HepG2 (cell line): ENCODE measurements at regions not wholly inside any gene's neighbourhood (a gene's known extent, or its start where the extent isn't known, plus 50 kb on each side); places are given as distances from the start of the nearest gene placed in this dataset.

Experiments
- ATAC-seq: fragments of 200-7000 bp; cut with Tn5 transposase; 3 replicates; pipeline ENCODE4 v1.9.1; 2020; ENCODE audit warnings: mild to moderate bottlenecking, moderate library complexity
- BruUV-seq: library from RNA; stranded (reverse); fragments of 400-500 nt; replicated peaks from 2 replicates; lab custom pipeline; 2021; lab: Mats Ljungman, UMichigan
- CTCF ChIA-PET: fragments of 300-600 bp; formaldehyde crosslinking; extraction: SDS; loops from one replicate; lab custom pipeline; 2021; ENCODE audit warnings: low total read pairs, inconsistent platforms, low intra/inter-chr PET ratio; lab: Yijun Ruan, JAX
- POLR2A ChIA-PET: fragments of 350-600 bp; sonication (Branson Sonifier 250); formaldehyde crosslinking; loops from one replicate; lab custom pipeline; 2020; ENCODE audit warnings: antibody characterized with exemption, inconsistent platforms; lab: Yijun Ruan, JAX
- DNase-seq: peaks from one replicate; pipeline ENCODE4 v3.0.0-alpha.2; 2015; ENCODE audit warnings: low spot score
- FAIRE-seq: peaks from 3 replicates; lab custom pipeline; 2011; peaks lifted over from hg19 to GRCh38; lab: Jason Lieb, UNC
- H2AFZ ChIP-seq: one replicate; pipeline ENCODE4 v1.6.1; 2011; ENCODE audit warnings: low read length, inconsistent platforms
- H3K27ac ChIP-seq: fragments of 300-600 bp; 3 replicates; pipeline ENCODE4 v1.8.0; 2011; ENCODE audit warnings: mixed run types, mild to moderate bottlenecking, mixed read lengths, low read length, inconsistent platforms; ENCODE audit not compliant: insufficient read depth; ENCODE audit errors: extremely low read length
- H3K27me3 ChIP-seq, 2 experiments: fragments of 200-600 bp in 1 of 2; 2 replicates in 1 of 2; 3 replicates in 1 of 2; pipeline versions ENCODE4 v1.6.0 to v1.8.0; 2011; ENCODE audit warnings: low read length in 2 of 2, mild to moderate bottlenecking in 2 of 2, moderate library complexity in 2 of 2, inconsistent platforms in 1 of 2; ENCODE audit not compliant: insufficient read depth in 2 of 2, control insufficient read depth in 1 of 2
- H3K36me3 ChIP-seq, 2 experiments: fragments of 200-600 bp in 1 of 2; replicated peaks in 1 of 2; 2 replicates in 1 of 2; 3 replicates in 1 of 2; pipeline versions ENCODE4 v1.5.1 to v1.8.0; 2011; ENCODE audit warnings: low read length in 2 of 2, inconsistent platforms in 1 of 2; ENCODE audit not compliant: insufficient read depth in 2 of 2, control insufficient read depth in 1 of 2
- H3K4me1 ChIP-seq: 2 replicates; pipeline ENCODE4 v1.5.1; 2012; ENCODE audit warnings: low read length, inconsistent platforms; ENCODE audit not compliant: insufficient read depth
- H3K4me2 ChIP-seq: 2 replicates; pipeline ENCODE4 v1.6.0; 2011; ENCODE audit warnings: low read depth, low read length, inconsistent platforms
- H3K4me3 ChIP-seq, 3 experiments: fragments of 200-600 bp in 1 of 3; sonication (generic), shearing (Covaris generic) in 1 of 3; replicated peaks in 1 of 3; 2 replicates each; pipeline ENCODE4 v1.5.1; 2011 to 2016; ENCODE audit warnings: low read length in 3 of 3, inconsistent platforms in 2 of 3, low read depth in 2 of 3, mild to moderate bottlenecking in 2 of 3, control low read depth in 1 of 3, mixed read lengths in 1 of 3; ENCODE audit not compliant: insufficient read depth in 1 of 3
- H3K79me2 ChIP-seq: one replicate; pipeline ENCODE4 v1.6.1; 2011; ENCODE audit warnings: low read length, inconsistent platforms; ENCODE audit not compliant: insufficient read depth
- H3K9ac ChIP-seq: 2 replicates; pipeline ENCODE4 v1.6.0; 2011; ENCODE audit warnings: mild to moderate bottlenecking, low read depth, low read length, inconsistent platforms; ENCODE audit not compliant: insufficient read depth
- H3K9me3 ChIP-seq: 2 replicates; pipeline ENCODE4 v1.5.1; 2012; ENCODE audit warnings: mild to moderate bottlenecking, low read length
- H4K20me1 ChIP-seq: 2 replicates; pipeline ENCODE4 v1.6.0; 2011; ENCODE audit warnings: inconsistent platforms, mild to moderate bottlenecking, low read length, moderate library complexity; ENCODE audit not compliant: insufficient read depth
- ARNT ChIP-seq: fragments of 450-650 bp; IDR thresholded peaks from 2 replicates; pipeline ENCODE4 v1.6.1; 2017
- CENPT ChIP-seq: sonication (generic); formaldehyde crosslinking; IDR thresholded peaks from 2 replicates; pipeline ENCODE4 v1.8.0; 2022; ENCODE audit warnings: low read depth, mild to moderate bottlenecking, moderate library complexity, missing genetic modification reagents
- CERS6 ChIP-seq: sonication (generic); formaldehyde crosslinking; IDR thresholded peaks from 2 replicates; pipeline ENCODE4 v1.5.0; 2020; ENCODE audit warnings: missing genetic modification reagents
- EHMT2 ChIP-seq: fragments of 200-600 bp; sonication (generic); IDR thresholded peaks from 2 replicates; pipeline ENCODE4 v1.7.0; 2017; ENCODE audit warnings: antibody characterized with exemption, low read depth, low read length, borderline replicate concordance
- ELF3 ChIP-seq: IDR thresholded peaks from 2 replicates; pipeline ENCODE4 v1.6.1; 2016; ENCODE audit warnings: missing genetic modification reagents, missing compliant biosample characterization
- ETV6 ChIP-seq: sonication (generic); formaldehyde crosslinking; conservative IDR thresholded peaks from 2 replicates; pipeline ENCODE4 v1.4.0; 2020; ENCODE audit warnings: missing genetic modification reagents
- MEF2D ChIP-seq: sonication (generic); formaldehyde crosslinking; IDR thresholded peaks from 2 replicates; pipeline ENCODE4 v1.5.1; 2020; ENCODE audit warnings: mild to moderate bottlenecking, missing genetic modification reagents
- NFRKB ChIP-seq: fragments of 450-650 bp; IDR thresholded peaks from 2 replicates; pipeline ENCODE4 v1.6.1; 2017
- NFYB ChIP-seq: sonication (generic); formaldehyde crosslinking; IDR thresholded peaks from 2 replicates; pipeline ENCODE4 v1.4.0; 2020; ENCODE audit warnings: missing genetic modification reagents
- SCMH1 ChIP-seq: sonication (generic); formaldehyde crosslinking; IDR thresholded peaks from 2 replicates; pipeline ENCODE4 v1.9.0; 2021; ENCODE audit warnings: missing genetic modification reagents, mild to moderate bottlenecking, borderline replicate concordance
- SRSF9 ChIP-seq: fragments of 200-400 bp; formaldehyde crosslinking; IDR thresholded peaks from 2 replicates; pipeline ENCODE4 v1.6.1; 2018; ENCODE audit warnings: borderline replicate concordance, mild to moderate bottlenecking, low read depth, low read length; ENCODE audit not compliant: insufficient read depth, poor library complexity, severe bottlenecking
- TERF1 ChIP-seq: sonication (generic); formaldehyde crosslinking; IDR thresholded peaks from 2 replicates; pipeline ENCODE4 v1.8.0; 2022; ENCODE audit warnings: mild to moderate bottlenecking, missing genetic modification reagents, moderate library complexity
- TP53 ChIP-seq: sonication (generic); formaldehyde crosslinking; conservative IDR thresholded peaks from 2 replicates; pipeline ENCODE4 v1.4.0; 2020; ENCODE audit warnings: missing genetic modification reagents
- ZBTB10 ChIP-seq: sonication (generic); formaldehyde crosslinking; IDR thresholded peaks from 2 replicates; pipeline ENCODE4 v1.4.0; 2020; ENCODE audit warnings: missing genetic modification reagents, borderline replicate concordance
- ZBTB8A ChIP-seq: sonication (generic); formaldehyde crosslinking; IDR thresholded peaks from 2 replicates; pipeline ENCODE4 v1.4.0; 2020; ENCODE audit warnings: mild to moderate bottlenecking, low read depth, missing genetic modification reagents, borderline replicate concordance
- ZFP82 ChIP-seq: sonication (generic); formaldehyde crosslinking; IDR thresholded peaks from 2 replicates; pipeline ENCODE4 v1.5.1; 2020; ENCODE audit warnings: mild to moderate bottlenecking, missing genetic modification reagents, borderline replicate concordance
- ZNF441 ChIP-seq: sonication (generic); formaldehyde crosslinking; IDR thresholded peaks from 2 replicates; pipeline ENCODE4 v1.7.0; 2021; ENCODE audit warnings: missing genetic modification reagents, borderline replicate concordance
- ZNF619 ChIP-seq: sonication (generic); formaldehyde crosslinking; IDR thresholded peaks from 2 replicates; pipeline ENCODE4 v1.4.0; 2020; ENCODE audit warnings: mild to moderate bottlenecking, missing genetic modification reagents
- ZNF768 ChIP-seq: sonication (generic); formaldehyde crosslinking; IDR thresholded peaks from 2 replicates; pipeline ENCODE4 v1.4.0; 2020; ENCODE audit warnings: missing genetic modification reagents
- WGBS: methylation state at CpG from one replicate; pipeline ENCODE4 v1.1.6; 2017; ENCODE audit warnings: low lambda C conversion rate; 5-methylcytosine and 5-hydroxymethylcytosine counted together
- in situ Hi-C: cut with HindIII; loops from 2 replicates; pipeline ENCODE4 v1.10.0; 2017; ENCODE audit warnings: low pct_unique_long_range_greater_than_20kb; ENCODE audit not compliant: extremely low pct_ligation_motif_present
- intact Hi-C: fragments of 100-400 bp; cut with micrococcal nuclease; formaldehyde crosslinking; loops from one replicate; pipeline ENCODE4 v1.10.0; 2022; ENCODE audit not compliant: unreplicated experiment

- ATAC-seq (no peak), DNase-seq (no peak), FAIRE-seq (no peak)
- H3K4me3 ChIP-seq = no peak overlapping the region
- H3K27me3 ChIP-seq = no peaks in the 10 kb centered on the region
- in situ Hi-C loops (no loop called here), intact Hi-C loops (no loop called here)
- 14% methylated on average over 1 of the region's 1 CpG for WGBS
- H3K27ac ChIP-seq = no peak overlapping the region
- H3K36me3 ChIP-seq = no peaks in the 10 kb centered on the region
- no peaks in the 10 kb centered on the region for H3K9me3 ChIP-seq
- ChIA-PET CTCF (no interaction called here), POLR2A (no interaction called here)
- H2AFZ ChIP-seq = no peak overlapping the region
- H3K9ac ChIP-seq = no peak overlapping the region
- no peaks in the 10 kb centered on the region for H4K20me1 ChIP-seq
- H3K4me2 ChIP-seq = no peak overlapping the region
- H3K79me2 ChIP-seq = no peaks in the 10 kb centered on the region
- TF ChIP-seq ZBTB10 (CRISPR knock-in tag) (no peak), ZNF441 (CRISPR knock-in tag) (no peak), CERS6 (no peak), NFRKB (no peak), SRSF9 (no peak), TP53 (no peak), ETV6 (CRISPR knock-in tag) (no peak), ARNT (no peak), EHMT2 (no peak), MEF2D (CRISPR knock-in tag) (no peak), ZNF619 (CRISPR knock-in tag) (no peak), ZNF768 (CRISPR knock-in tag) (no peak), ZBTB8A (CRISPR knock-in tag) (no peak), NFYB (no peak), SCMH1 (CRISPR knock-in tag) (no peak), ELF3 (CRISPR knock-in tag) (no peak), ZFP82 (CRISPR knock-in tag) (no peak), CENPT (CRISPR knock-in tag) (no peak), TERF1 (CRISPR knock-in tag) (no peak)
- BruUV-seq = no TSS peak
- no peaks in the 10 kb centered on the region for H3K4me1 ChIP-seq
These were observed 2068.9 kb upstream of the PIK3C3 start for GRCh38 chr18:39886136-39886535.
